Left ventricle myocardium inferior (tissue), 1 donor: ENCODE measurements at regions not wholly inside any gene's neighbourhood (a gene's known extent, or its start where the extent isn't known, plus 50 kb on each side); places are given as distances from the start of the nearest gene placed in this dataset.

Experiments used
- DNase-seq: peaks from one replicate; pipeline ENCODE4 v3.0.0-alpha.2; 2020
- H3K27ac ChIP-seq: fragments of 200-600 bp; replicated peaks from 2 replicates; pipeline ENCODE4 v1.8.0; 2021
- H3K27me3 ChIP-seq: fragments of 200-600 bp; 2 replicates; pipeline ENCODE4 v1.8.0; 2021; ENCODE audit warnings: low read depth
- H3K36me3 ChIP-seq: fragments of 200-600 bp; 2 replicates; pipeline ENCODE4 v1.8.0; 2021
- H3K4me1 ChIP-seq: fragments of 200-600 bp; 2 replicates; pipeline ENCODE4 v1.8.0; 2021
- H3K4me3 ChIP-seq: fragments of 200-600 bp; 2 replicates; pipeline ENCODE4 v1.8.0; 2021; ENCODE audit warnings: mild to moderate bottlenecking, moderate library complexity
- H3K9me3 ChIP-seq: fragments of 200-600 bp; replicated peaks from 2 replicates; pipeline ENCODE4 v1.8.0; 2021
- CTCF ChIP-seq: fragments of 200-600 bp; IDR thresholded peaks from 2 replicates; pipeline ENCODE4 v1.8.0; 2021; ENCODE audit warnings: antibody characterized with exemption, mild to moderate bottlenecking, borderline replicate concordance
- intact Hi-C: fragments of 100-400 bp; cut with micrococcal nuclease; formaldehyde crosslinking; loops from one replicate; pipeline ENCODE4 v1.11.0; 2022
- donor health status: DM: no; HTN: yes; CAD: no; lungs with severe emphysema.

DNA sequence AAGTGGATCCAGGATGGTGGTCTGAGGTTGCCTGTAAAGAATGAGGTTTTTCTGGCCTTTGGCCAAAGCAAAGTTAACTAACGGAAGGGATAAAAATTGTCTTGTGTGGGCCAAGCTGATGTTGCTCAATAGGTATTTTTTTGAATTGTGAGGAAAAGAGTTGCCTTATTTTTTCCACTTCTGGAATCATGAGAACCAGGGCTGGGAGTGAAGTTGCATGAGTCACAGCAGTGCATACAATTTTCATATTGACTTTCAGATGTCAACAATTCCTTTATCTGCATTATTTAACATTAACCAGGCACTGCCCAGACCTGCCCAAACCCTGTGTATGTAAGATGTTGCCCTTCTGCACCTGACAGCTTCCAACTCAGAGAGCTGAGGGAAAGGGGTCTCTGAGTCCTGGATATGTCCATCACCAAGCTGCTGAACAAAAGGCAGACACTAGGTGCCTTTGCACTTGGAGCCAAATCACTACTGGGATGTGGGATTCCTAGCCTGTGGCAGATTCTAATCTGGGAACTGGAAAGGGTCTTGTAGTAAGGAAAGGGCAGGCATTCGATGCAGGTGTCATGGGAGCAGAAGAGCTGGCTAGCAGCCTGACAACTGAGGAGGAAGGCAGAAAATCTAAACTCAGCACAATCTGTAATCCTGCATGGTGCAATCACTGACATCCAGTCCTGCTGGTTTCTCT is 52.3 kb upstream of the SLC35B4 start:
- DNase-seq: no peak
- intact Hi-C loops: no loop called here
- H3K4me1 ChIP-seq: no peaks in the 10 kb centered on the region

GRCh38 chr7:134367956-134368749 is 51.4 kb upstream of the SLC35B4 start:
- Histone ChIP-seq H3K9me3 (no peaks in the 10 kb centered on the region), H3K27ac (no peak overlapping the region), H3K27me3 (peaks cover 75% of the 10 kb centered on the region), H3K36me3 (no peaks in the 10 kb centered on the region), H3K4me3 (no peak overlapping the region), H3K4me1 (no peaks in the 10 kb centered on the region)
- DNase-seq: no peak
- intact Hi-C loops: no loop called here
- no peak for TF ChIP-seq CTCF

More for the DNA sequence above, 52.3 kb upstream of the SLC35B4 start:
- Histone ChIP-seq H3K27me3 (peaks cover 73% of the 10 kb centered on the region), H3K4me3 (no peak overlapping the region), H3K36me3 (no peaks in the 10 kb centered on the region), H3K9me3 (no peaks in the 10 kb centered on the region), H3K27ac (no peak overlapping the region)
- TF ChIP-seq CTCF: no peak
